ENCODE measurements at regions not wholly inside any gene's neighbourhood (a gene's known extent, or its start where the extent isn't known, plus 50 kb on each side); places are given as distances from the start of the nearest gene placed in this dataset.
"Not testable (repeated sequence)": the region's sequence is repeated elsewhere in the genome, so short reads cannot be mapped to it uniquely, and the experiment has no call there.

DNA sequence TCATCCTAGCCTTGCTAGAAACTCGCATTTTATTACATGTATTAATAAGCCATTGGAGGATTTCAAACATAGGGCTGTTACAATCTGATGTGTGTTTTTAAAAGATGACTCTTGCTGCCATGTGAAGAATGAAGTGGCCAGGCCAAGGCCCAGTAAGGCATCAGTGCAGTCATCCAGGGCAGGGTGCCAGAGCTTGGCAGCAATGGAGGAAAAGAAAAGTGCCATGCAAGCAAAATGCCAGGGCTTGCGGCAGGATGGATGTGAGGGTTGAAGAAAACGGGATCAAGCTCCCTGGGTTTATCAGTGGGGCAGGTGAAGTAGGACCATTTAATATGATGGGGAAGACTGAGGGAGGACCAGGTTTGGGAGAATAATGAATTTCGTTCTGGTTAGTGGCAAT is 183.6 kb downstream of the MINAR1 start:
- H2BK12ac ChIP-seq (ENCODE audit: low read length), result no peak overlapping the region
- DNase-seq (ENCODE audit: low spot score), result no peak
- WGBS, 2 donors (ENCODE audit: extremely low coverage in 2 of 2, insufficient read length in 2 of 2, insufficient replicate concordance in 1 of 2), result no CpG with 5 or more reads among the region's 4 CpGs

DNA sequence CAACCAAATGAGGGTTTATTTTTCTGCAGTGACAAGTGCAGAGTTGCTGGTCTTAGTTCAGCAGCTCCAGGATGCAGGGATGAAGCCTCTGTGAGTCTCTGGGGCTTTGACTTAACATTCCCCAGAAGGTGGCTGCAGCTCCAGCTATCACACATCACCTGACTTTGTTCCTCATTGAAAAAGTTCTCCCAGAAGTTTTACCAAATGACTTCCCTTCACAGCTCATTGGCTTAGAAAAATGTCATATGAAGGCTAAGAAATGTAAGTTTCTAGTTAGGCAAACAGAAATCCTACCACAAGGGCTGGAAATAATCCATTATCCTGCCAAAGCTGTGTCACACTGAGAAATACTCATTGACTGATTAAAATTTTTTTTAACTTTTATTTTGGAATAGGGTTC is 184.9 kb downstream of the MINAR1 start:
- H3K4me3 ChIP-seq (ENCODE audit: low read length in 2 of 2), result no peak overlapping the region
- no peak overlapping the region for H3K23ac ChIP-seq (ENCODE audit: low read depth, low read length, poor library complexity)
- no peak overlapping the region for H2BK12ac ChIP-seq (ENCODE audit: low read length)
- H2AK5ac ChIP-seq (ENCODE audit: low read depth, low read length), result no peak overlapping the region
- DNase-seq (ENCODE audit: low spot score), result no peak
- no peak overlapping the region for H2BK120ac ChIP-seq (ENCODE audit: low read depth, low read length)
- no peaks in the 10 kb centered on the region for H3K4me1 ChIP-seq (ENCODE audit: control insufficient read depth in 2 of 2, insufficient read depth in 1 of 2, low read depth in 1 of 2, low read length in 2 of 2)
- no peak overlapping the region for H3K9ac ChIP-seq (ENCODE audit: low read depth, low read length, poor library complexity)
- H3K4me2 ChIP-seq (ENCODE audit: insufficient read depth, low read length, poor library complexity, severe bottlenecking), result no peak overlapping the region
- no peaks in the 10 kb centered on the region for H3K9me3 ChIP-seq (replicated peaks in 1 of 2; ENCODE audit: control insufficient read depth in 2 of 2, insufficient read depth in 1 of 2, low read depth in 1 of 2, low read length in 2 of 2)
- H3K18ac ChIP-seq (ENCODE audit: low read length), result no peak overlapping the region
- H3K4ac ChIP-seq (ENCODE audit: low read length), result no peak overlapping the region
- H2AFZ ChIP-seq (ENCODE audit: low read length), result no peak overlapping the region
- H4K91ac ChIP-seq (ENCODE audit: low read depth, low read length, poor library complexity), result no peak overlapping the region
- H3K27me3 ChIP-seq (ENCODE audit: control insufficient read depth in 3 of 3, insufficient read depth in 3 of 3, low read depth in 1 of 3, low read length in 3 of 3), result no peaks in the 10 kb centered on the region
- H3K36me3 ChIP-seq (replicated peaks in 1 of 2; ENCODE audit: control insufficient read depth in 2 of 2, insufficient read depth in 2 of 2, low read length in 2 of 2), result no peaks in the 10 kb centered on the region
- no peak overlapping the region for H3K27ac ChIP-seq (replicated peaks; ENCODE audit: low read length)
- no peak overlapping the region for H2BK5ac ChIP-seq (ENCODE audit: low read length)
- H2BK15ac ChIP-seq (ENCODE audit: low read length), result no peak overlapping the region
- H3K14ac ChIP-seq (ENCODE audit: low read length), result no peak overlapping the region
- H3K79me1 ChIP-seq (ENCODE audit: low read depth, low read length), result no peaks in the 10 kb centered on the region
- no peak overlapping the region for H4K8ac ChIP-seq (ENCODE audit: low read depth, low read length)

More for the DNA sequence above, 183.6 kb downstream of the MINAR1 start:
- Histone ChIP-seq H3K36me3 (replicated peaks in 1 of 2; ENCODE audit: control insufficient read depth in 2 of 2, insufficient read depth in 2 of 2, low read length in 2 of 2) (no peaks in the 10 kb centered on the region), H2BK5ac (ENCODE audit: low read length) (no peak overlapping the region), H3K23ac (ENCODE audit: low read depth, low read length, poor library complexity) (no peak overlapping the region), H3K4me3 (ENCODE audit: low read length in 2 of 2) (no peak overlapping the region), H4K8ac (ENCODE audit: low read depth, low read length) (no peak overlapping the region), H3K4ac (ENCODE audit: low read length) (no peak overlapping the region), H2AK5ac (ENCODE audit: low read depth, low read length) (no peak overlapping the region), H2AFZ (ENCODE audit: low read length) (no peak overlapping the region), H3K79me1 (ENCODE audit: low read depth, low read length) (no peaks in the 10 kb centered on the region), H3K4me1 (ENCODE audit: control insufficient read depth in 2 of 2, insufficient read depth in 1 of 2, low read depth in 1 of 2, low read length in 2 of 2) (no peaks in the 10 kb centered on the region), H3K27me3 (ENCODE audit: control insufficient read depth in 3 of 3, insufficient read depth in 3 of 3, low read depth in 1 of 3, low read length in 3 of 3) (no peaks in the 10 kb centered on the region), H3K14ac (ENCODE audit: low read length) (no peak overlapping the region), H3K4me2 (ENCODE audit: insufficient read depth, low read length, poor library complexity, severe bottlenecking) (no peak overlapping the region), H2BK120ac (ENCODE audit: low read depth, low read length) (no peak overlapping the region), H4K91ac (ENCODE audit: low read depth, low read length, poor library complexity) (no peak overlapping the region), H3K9ac (ENCODE audit: low read depth, low read length, poor library complexity) (no peak overlapping the region), H3K9me3 (replicated peaks in 1 of 2; ENCODE audit: control insufficient read depth in 2 of 2, insufficient read depth in 1 of 2, low read depth in 1 of 2, low read length in 2 of 2) (no peaks in the 10 kb centered on the region), H2BK15ac (ENCODE audit: low read length) (no peak overlapping the region), H3K27ac (replicated peaks; ENCODE audit: low read length) (no peak overlapping the region), H3K18ac (ENCODE audit: low read length) (no peak overlapping the region)

DNA sequence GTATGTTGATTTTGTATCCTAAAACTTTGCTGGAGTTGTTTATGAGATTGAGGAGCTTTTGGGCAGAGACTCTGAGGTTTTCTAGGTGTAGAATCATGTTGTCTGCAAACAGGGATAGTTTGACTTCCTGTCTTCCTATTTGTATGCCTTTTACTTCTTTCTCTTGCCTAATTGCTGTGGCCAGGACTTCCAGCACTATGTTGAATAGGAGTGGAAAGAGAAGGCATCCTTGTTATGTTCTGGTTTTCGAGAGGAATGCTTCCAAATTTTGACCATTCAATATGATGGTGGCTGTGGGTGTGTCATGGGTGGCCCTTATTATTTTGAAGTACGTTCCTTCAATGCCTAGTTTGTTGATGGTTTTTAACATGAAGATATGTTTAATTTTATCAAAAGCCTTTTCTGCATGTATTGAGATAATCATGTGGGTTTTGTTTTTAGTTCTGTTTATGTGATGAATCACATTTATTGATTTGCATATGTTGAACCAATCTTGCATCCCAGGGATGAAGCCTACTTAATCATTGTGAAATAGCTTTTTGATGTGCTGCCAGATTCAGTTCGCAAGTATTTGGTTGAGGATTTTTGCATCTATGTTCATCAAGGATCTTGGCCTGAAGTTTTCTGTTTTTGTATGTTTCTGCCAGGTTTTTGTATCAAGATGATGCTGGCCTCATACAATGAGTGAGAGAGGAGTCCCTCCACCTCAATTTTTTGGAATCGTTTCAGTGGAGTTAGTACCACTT is 188.1 kb downstream of the MINAR1 start:
- H3K4me3 ChIP-seq (ENCODE audit: low read length in 2 of 2), result no peak overlapping the region
- DNase-seq (ENCODE audit: low spot score), result no peak
- H3K36me3 ChIP-seq (replicated peaks in 1 of 2; ENCODE audit: control insufficient read depth in 2 of 2, insufficient read depth in 2 of 2, low read length in 2 of 2), result no peaks in the 10 kb centered on the region
- H3K27ac ChIP-seq (replicated peaks; ENCODE audit: low read length), result no peak overlapping the region
- H2BK12ac ChIP-seq (ENCODE audit: low read length), result no peak overlapping the region
- H2AFZ ChIP-seq (ENCODE audit: low read length), result no peak overlapping the region
- no peak overlapping the region for H3K18ac ChIP-seq (ENCODE audit: low read length)
- no peaks in the 10 kb centered on the region for H3K9me3 ChIP-seq (replicated peaks in 1 of 2; ENCODE audit: control insufficient read depth in 2 of 2, insufficient read depth in 1 of 2, low read depth in 1 of 2, low read length in 2 of 2)
- no CpG with 5 or more reads among the region's 4 CpGs for WGBS, 2 donors (ENCODE audit: extremely low coverage in 2 of 2, insufficient read length in 2 of 2, insufficient replicate concordance in 1 of 2)
- H3K23ac ChIP-seq (ENCODE audit: low read depth, low read length, poor library complexity), result no peak overlapping the region
- no peaks in the 10 kb centered on the region for H3K4me1 ChIP-seq (ENCODE audit: control insufficient read depth in 2 of 2, insufficient read depth in 1 of 2, low read depth in 1 of 2, low read length in 2 of 2)
- H3K9ac ChIP-seq (ENCODE audit: low read depth, low read length, poor library complexity), result no peak overlapping the region
- no peak overlapping the region for H2BK120ac ChIP-seq (ENCODE audit: low read depth, low read length)
- no peak overlapping the region for H3K14ac ChIP-seq (ENCODE audit: low read length)
- H3K4ac ChIP-seq (ENCODE audit: low read length), result no peak overlapping the region
- H3K79me1 ChIP-seq (ENCODE audit: low read depth, low read length), result no peaks in the 10 kb centered on the region
- no peak overlapping the region for H3K4me2 ChIP-seq (ENCODE audit: insufficient read depth, low read length, poor library complexity, severe bottlenecking)
- H2AK5ac ChIP-seq (ENCODE audit: low read depth, low read length), result no peak overlapping the region
- no peak overlapping the region for H4K8ac ChIP-seq (ENCODE audit: low read depth, low read length)
- no peak overlapping the region for H2BK15ac ChIP-seq (ENCODE audit: low read length)
- no peak overlapping the region for H2BK5ac ChIP-seq (ENCODE audit: low read length)
- no peak overlapping the region for H4K91ac ChIP-seq (ENCODE audit: low read depth, low read length, poor library complexity)
- H3K27me3 ChIP-seq (ENCODE audit: control insufficient read depth in 3 of 3, insufficient read depth in 3 of 3, low read depth in 1 of 3, low read length in 3 of 3), result no peaks in the 10 kb centered on the region

- H3K9ac ChIP-seq (ENCODE audit: low read depth, low read length, poor library complexity); H2BK5ac ChIP-seq (ENCODE audit: low read length); H3K27ac ChIP-seq (replicated peaks; ENCODE audit: low read length); H2AK5ac ChIP-seq (ENCODE audit: low read depth, low read length); H3K36me3 ChIP-seq (replicated peaks in 1 of 2; ENCODE audit: control insufficient read depth in 2 of 2, insufficient read depth in 2 of 2, low read length in 2 of 2); H4K8ac ChIP-seq (ENCODE audit: low read depth, low read length); H3K9me3 ChIP-seq (replicated peaks in 1 of 2; ENCODE audit: control insufficient read depth in 2 of 2, insufficient read depth in 1 of 2, low read depth in 1 of 2, low read length in 2 of 2); H2BK120ac ChIP-seq (ENCODE audit: low read depth, low read length); H3K4me2 ChIP-seq (ENCODE audit: insufficient read depth, low read length, poor library complexity, severe bottlenecking); H3K4me1 ChIP-seq (ENCODE audit: control insufficient read depth in 2 of 2, insufficient read depth in 1 of 2, low read depth in 1 of 2, low read length in 2 of 2); H2BK12ac ChIP-seq (ENCODE audit: low read length); H3K79me1 ChIP-seq (ENCODE audit: low read depth, low read length); H3K23ac ChIP-seq (ENCODE audit: low read depth, low read length, poor library complexity); H3K14ac ChIP-seq (ENCODE audit: low read length); H3K4me3 ChIP-seq (ENCODE audit: low read length in 2 of 2); H2AFZ ChIP-seq (ENCODE audit: low read length); DNase-seq (ENCODE audit: low spot score); H3K27me3 ChIP-seq (ENCODE audit: control insufficient read depth in 3 of 3, insufficient read depth in 3 of 3, low read depth in 1 of 3, low read length in 3 of 3); H3K4ac ChIP-seq (ENCODE audit: low read length); H3K18ac ChIP-seq (ENCODE audit: low read length); H4K91ac ChIP-seq (ENCODE audit: low read depth, low read length, poor library complexity); H2BK15ac ChIP-seq (ENCODE audit: low read length): not testable (repeated sequence)
- WGBS, 2 donors (ENCODE audit: extremely low coverage in 2 of 2, insufficient read length in 2 of 2, insufficient replicate concordance in 1 of 2), result no CpG with 5 or more reads among the region's 3 CpGs
These were observed 189.7 kb downstream of the MINAR1 start for GRCh38 chr15:79621805-79622204.
